CD14-positive monocyte (primary cell): ENCODE measurements at regions not wholly inside any gene's neighbourhood (a gene's known extent, or its start where the extent isn't known, plus 50 kb on each side); places are given as distances from the start of the nearest gene placed in this dataset.
"Not testable (repeated sequence)": the region's sequence is repeated elsewhere in the genome, so short reads cannot be mapped to it uniquely, and the experiment has no call there.

Experiments
- DNase-seq, 3 donors: peaks; one replicate each; pipeline ENCODE4 v3.0.0-alpha.2; 2011 to 2022
- H2AFZ ChIP-seq: 2 replicates; pipeline ENCODE4 v1.6.0; 2012; ENCODE audit warnings: mild to moderate bottlenecking, low read depth, low read length, inconsistent platforms; ENCODE audit not compliant: insufficient read depth, poor library complexity, severe bottlenecking
- H3K27ac ChIP-seq, 2 donors: 1 replicate in 1 of 2; 2 replicates in 1 of 2; pipeline ENCODE4 v1.5.1; 2012 to 2013; ENCODE audit warnings: low read length in 2 of 2, control low read depth in 1 of 2, inconsistent platforms in 1 of 2, low read depth in 1 of 2, mild to moderate bottlenecking in 1 of 2
- H3K27me3 ChIP-seq, 2 donors: one replicate each; pipeline versions ENCODE4 v1.6.0 to v1.6.1; 2011 to 2013; ENCODE audit warnings: low read length in 2 of 2; ENCODE audit not compliant: control insufficient read depth in 2 of 2, insufficient read depth in 2 of 2
- H3K36me3 ChIP-seq, 2 donors: replicated peaks in 1 of 2; 1 replicate in 1 of 2; 2 replicates in 1 of 2; pipeline versions ENCODE4 v1.5.1 to v1.6.1; 2012 to 2013; ENCODE audit warnings: low read length in 2 of 2, control low read depth in 1 of 2, inconsistent platforms in 1 of 2, mild to moderate bottlenecking in 1 of 2; ENCODE audit not compliant: insufficient read depth in 2 of 2, control insufficient read depth in 1 of 2
- H3K4me1 ChIP-seq, 2 donors: 1 replicate in 1 of 2; 2 replicates in 1 of 2; pipeline versions ENCODE4 v1.5.1 to v1.6.1; 2012 to 2013; ENCODE audit warnings: low read length in 2 of 2, control low read depth in 1 of 2, inconsistent platforms in 1 of 2, mild to moderate bottlenecking in 1 of 2, moderate library complexity in 1 of 2; ENCODE audit not compliant: insufficient read depth in 2 of 2, control insufficient read depth in 1 of 2
- H3K4me2 ChIP-seq: replicated peaks from 2 replicates; pipeline ENCODE3; 2012; ENCODE audit warnings: low read length, moderate library complexity, mild to moderate bottlenecking; ENCODE audit not compliant: poor library complexity, severe bottlenecking; ENCODE audit errors: extremely low read depth
- H3K4me3 ChIP-seq, 3 experiments: fragments of 200-600 bp in 1 of 3; sonication (generic) in 1 of 3; replicated peaks in 1 of 3; 1 replicate in 2 of 3; 2 replicates in 1 of 3; pipeline ENCODE4 v1.5.1; 2011 to 2013; ENCODE audit warnings: low read length in 3 of 3, mild to moderate bottlenecking in 3 of 3, control low read depth in 2 of 3, low read depth in 2 of 3, inconsistent platforms in 1 of 3, moderate library complexity in 1 of 3
- H3K79me2 ChIP-seq: 2 replicates; pipeline ENCODE4 v1.6.0; 2012; ENCODE audit warnings: mild to moderate bottlenecking, control low read depth, inconsistent platforms, low read length, moderate library complexity; ENCODE audit not compliant: insufficient read depth
- H3K9ac ChIP-seq: 2 replicates; pipeline ENCODE4 v1.6.0; 2017; ENCODE audit warnings: low read length, mild to moderate bottlenecking; ENCODE audit not compliant: insufficient read depth, poor library complexity, severe bottlenecking
- H3K9me3 ChIP-seq, 2 donors: replicated peaks in 1 of 2; 1 replicate in 1 of 2; 2 replicates in 1 of 2; pipeline versions ENCODE4 v1.5.1 to v1.6.1; 2012 to 2013; ENCODE audit warnings: low read length in 2 of 2, control low read depth in 1 of 2; ENCODE audit not compliant: control insufficient read depth in 1 of 2, insufficient read depth in 1 of 2
- H4K20me1 ChIP-seq: 2 replicates; pipeline ENCODE4 v1.6.0; 2012; ENCODE audit warnings: mild to moderate bottlenecking, low read length, control low read depth, moderate library complexity; ENCODE audit not compliant: insufficient read depth
- H3K27ac Mint-ChIP-seq, 7 donors: one replicate each; pipeline ENCODE4 v1.8.0; 2020; ENCODE audit warnings: mild to moderate bottlenecking in 7 of 7, mixed read lengths in 7 of 7, moderate library complexity in 6 of 7, inconsistent platforms in 2 of 7
- H3K27me3 Mint-ChIP-seq, 3 donors: one replicate each; pipeline ENCODE4 v1.8.0; 2021 to 2022; ENCODE audit warnings: low read depth in 3 of 3, mild to moderate bottlenecking in 3 of 3, mixed read lengths in 3 of 3, moderate library complexity in 3 of 3, inconsistent platforms in 1 of 3
- H3K36me3 Mint-ChIP-seq, 2 donors: one replicate each; pipeline ENCODE4 v1.8.0; 2020; ENCODE audit warnings: mixed read lengths in 2 of 2, inconsistent platforms in 1 of 2, mild to moderate bottlenecking in 1 of 2
- H3K4me1 Mint-ChIP-seq: one replicate; pipeline ENCODE4 v1.8.0; 2020; ENCODE audit warnings: mild to moderate bottlenecking, mixed read lengths
- H3K4me3 Mint-ChIP-seq, 2 donors: one replicate each; pipeline ENCODE4 v1.8.0; 2020; ENCODE audit warnings: mild to moderate bottlenecking in 2 of 2, mixed read lengths in 2 of 2, moderate library complexity in 1 of 2
- H3K9me3 Mint-ChIP-seq, 7 donors: one replicate each; pipeline ENCODE4 v1.8.0; 2020 to 2022; ENCODE audit warnings: mixed read lengths in 7 of 7, mild to moderate bottlenecking in 6 of 7, moderate library complexity in 6 of 7, inconsistent platforms in 2 of 7
- CTCF ChIP-seq: fragments of 200-600 bp; IDR thresholded peaks from one replicate; pipeline ENCODE4 v1.8.0; 2022; ENCODE audit warnings: antibody characterized with exemption, mild to moderate bottlenecking
- WGBS: methylation state at CpG from one replicate; pipeline ENCODE4 v1.1.5; 2013; ENCODE audit warnings: missing lambda C conversion rate; ENCODE audit not compliant: insufficient coverage; 5-methylcytosine and 5-hydroxymethylcytosine counted together
- intact Hi-C, 2 donors: fragments of 100-400 bp; cut with micrococcal nuclease; formaldehyde crosslinking; loops; one replicate each; pipeline versions ENCODE4 v1.15.0 to v1.15.1; 2023

DNA sequence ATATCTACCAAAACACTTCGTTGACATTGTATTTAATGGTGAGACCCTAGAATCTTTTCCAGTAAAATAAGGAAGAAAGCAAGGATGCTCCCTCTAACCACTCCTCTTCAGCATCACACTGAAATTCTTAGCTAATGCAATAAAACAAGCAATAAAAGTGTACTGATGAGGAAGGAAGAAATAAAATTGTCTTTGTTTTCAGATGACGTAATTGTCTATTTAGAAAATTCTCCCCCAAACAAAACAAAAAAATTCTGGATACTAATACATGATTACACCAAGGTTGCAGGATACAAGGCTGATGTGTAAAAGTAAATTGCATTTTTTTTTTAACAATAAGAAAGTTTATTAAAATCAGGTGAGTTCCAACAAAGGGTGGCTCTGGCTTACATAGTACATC is 205.0 kb upstream of the SSTR4 start:
- Mint-ChIP-seq H3K27ac (no peak overlapping the region), H3K36me3 (no peaks in the 10 kb centered on the region), H3K4me3 (no peak overlapping the region), H3K27me3 (peaks cover 2 to 7% (median 3%) of the 10 kb centered on the region in 3 donors), H3K9me3 (peaks cover 0 to 2% (median 0%) of the 10 kb centered on the region in 7 donors), H3K4me1 (no peaks in the 10 kb centered on the region)
- H3K27me3 ChIP-seq = no peaks in the 10 kb centered on the region
- H2AFZ ChIP-seq = no peak overlapping the region
- intact Hi-C loops = no loop called here
- no peaks in the 10 kb centered on the region for H4K20me1 ChIP-seq
- no peaks in the 10 kb centered on the region for H3K4me1 ChIP-seq
- no peak overlapping the region for H3K27ac ChIP-seq
- no peaks in the 10 kb centered on the region for H3K36me3 ChIP-seq
- H3K9me3 ChIP-seq = no peaks in the 10 kb centered on the region
- TF ChIP-seq CTCF = no peak
- WGBS = no CpG with 5 or more reads among the region's 2 CpGs
- no peaks in the 10 kb centered on the region for H3K79me2 ChIP-seq
- H3K4me3 ChIP-seq = no peak overlapping the region
- no peak overlapping the region for H3K4me2 ChIP-seq
- no peak overlapping the region for H3K9ac ChIP-seq
- no peak for DNase-seq

GRCh38 chr20:22830715-22831114 is 204.4 kb upstream of the SSTR4 start:
- intact Hi-C loops, H3K79me2 ChIP-seq, H3K27me3 Mint-ChIP-seq, H4K20me1 ChIP-seq, H2AFZ ChIP-seq, H3K9ac ChIP-seq, H3K4me3 ChIP-seq, DNase-seq, H3K4me1 Mint-ChIP-seq, H3K4me2 ChIP-seq, H3K4me1 ChIP-seq, H3K27ac ChIP-seq, H3K36me3 Mint-ChIP-seq, H3K27ac Mint-ChIP-seq, H3K27me3 ChIP-seq, H3K36me3 ChIP-seq, H3K9me3 Mint-ChIP-seq, H3K9me3 ChIP-seq, H3K4me3 Mint-ChIP-seq: not testable (repeated sequence)
- WGBS = no CpG with 5 or more reads among the region's 2 CpGs
